ENCODE measurements at regions not wholly inside any gene's neighbourhood (a gene's known extent, or its start where the extent isn't known, plus 50 kb on each side); places are given as distances from the start of the nearest gene placed in this dataset.
"Not testable (repeated sequence)": the region's sequence is repeated elsewhere in the genome, so short reads cannot be mapped to it uniquely, and the experiment has no call there.

GRCh38 chr7:81247364-81247763 lies 328.5 kb upstream of the SEMA3C start:
- TF ChIP-seq POLR2A (IDR thresholded peaks at IDR 0.05; ENCODE audit: low read depth, low read length); TAF1 (IDR thresholded peaks at IDR 0.05; ENCODE audit: low read depth, low read length); POLR2AphosphoS5 (IDR thresholded peaks at IDR 0.05; ENCODE audit: low read depth, low read length); SPI1 (IDR thresholded peaks at IDR 0.05; ENCODE audit: low read depth, low read length); PAX5 (IDR thresholded peaks at IDR 0.05; ENCODE audit: insufficient read depth, low read length, severe bottlenecking): not testable (repeated sequence)
